Caco-2 (cell line): ENCODE measurements at regions not wholly inside any gene's neighbourhood (a gene's known extent, or its start where the extent isn't known, plus 50 kb on each side); places are given as distances from the start of the nearest gene placed in this dataset.

ENCODE experiments used
- BruUV-seq: library from RNA; stranded (reverse); fragments of 400-500 nt; replicated peaks from 2 replicates; lab custom pipeline; 2021; lab: Mats Ljungman, UMichigan
- CTCF ChIA-PET: fragments of 300-600 bp; sonication (Branson Sonifier 250); formaldehyde crosslinking; loops from one replicate; lab custom pipeline; 2022; ENCODE audit warnings: antibody characterized with exemption; lab: Charles Lee
- POLR2A ChIA-PET: fragments of 300-600 bp; sonication (Branson Sonifier 250); formaldehyde crosslinking; loops from one replicate; lab custom pipeline; 2022; ENCODE audit warnings: antibody characterized with exemption; lab: Charles Lee
- DNase-seq, 2 experiments: peaks; one replicate each; pipeline versions ENCODE4 v3.0.0 to v3.0.0-alpha.2; 2020 to 2022
- H3K27me3 ChIP-seq: replicated peaks from 2 replicates; pipeline ENCODE4 v1.6.0; 2011; ENCODE audit warnings: low read length; ENCODE audit not compliant: control insufficient read depth, insufficient read depth
- H3K36me3 ChIP-seq: 2 replicates; pipeline ENCODE4 v1.5.1; 2011; ENCODE audit warnings: low read length; ENCODE audit not compliant: control insufficient read depth, insufficient read depth
- H3K4me1 ChIP-seq: fragments of 250-450 bp; sonication (Bioruptor Pico); 2 replicates; pipeline ENCODE4 v1.5.1; 2020; ENCODE audit warnings: mild to moderate bottlenecking
- H3K4me3 ChIP-seq: 2 replicates; pipeline ENCODE4 v1.5.1; 2011; ENCODE audit warnings: low read depth, mild to moderate bottlenecking, control low read depth, low read length
- H3K9me3 ChIP-seq: fragments of 250-450 bp; sonication (Bioruptor Pico); 2 replicates; pipeline ENCODE4 v1.5.1; 2020; ENCODE audit warnings: mild to moderate bottlenecking, moderate library complexity
- H3K27ac Mint-ChIP-seq: one replicate; pipeline ENCODE4 v1.8.0; 2022; ENCODE audit warnings: mixed read lengths; ENCODE audit not compliant: unreplicated experiment
- H3K27me3 Mint-ChIP-seq: one replicate; pipeline ENCODE4 v1.8.0; 2022; ENCODE audit warnings: mixed read lengths; ENCODE audit not compliant: insufficient read depth, unreplicated experiment
- H3K36me3 Mint-ChIP-seq: one replicate; pipeline ENCODE4 v1.8.0; 2022; ENCODE audit warnings: mild to moderate bottlenecking, mixed read lengths; ENCODE audit not compliant: insufficient read depth, unreplicated experiment
- H3K4me1 Mint-ChIP-seq: one replicate; pipeline ENCODE4 v1.8.0; 2022; ENCODE audit warnings: low read depth, mixed read lengths; ENCODE audit not compliant: unreplicated experiment
- H3K4me3 Mint-ChIP-seq: one replicate; pipeline ENCODE4 v1.8.0; 2022; ENCODE audit warnings: mild to moderate bottlenecking, moderate library complexity, mixed read lengths; ENCODE audit not compliant: unreplicated experiment
- H3K9me3 Mint-ChIP-seq: one replicate; pipeline ENCODE4 v1.8.0; 2022; ENCODE audit warnings: mixed read lengths; ENCODE audit not compliant: unreplicated experiment
- CTCF ChIP-seq, 2 experiments: fragments of 200-600 bp in 1 of 2; IDR thresholded peaks; 1 replicate in 1 of 2; 2 replicates in 1 of 2; pipeline versions ENCODE4 v1.5.1 to v1.8.0; 2011 to 2022; ENCODE audit warnings: antibody characterized with exemption in 1 of 2, control low read depth in 1 of 2, inconsistent platforms in 1 of 2, low read depth in 1 of 2, low read length in 1 of 2, mild to moderate bottlenecking in 1 of 2, moderate library complexity in 1 of 2; ENCODE audit not compliant: insufficient read depth in 1 of 2, severe bottlenecking in 1 of 2, unreplicated experiment in 1 of 2
- intact Hi-C: fragments of 100-400 bp; cut with micrococcal nuclease; formaldehyde crosslinking; loops from one replicate; pipeline ENCODE4 v1.10.0; 2022; ENCODE audit not compliant: unreplicated experiment

GRCh38 chr4:165631208-165631894 is 241.7 kb upstream of the TLL1 start:
- no peak for DNase-seq
- Mint-ChIP-seq H3K27me3 (no peaks in the 10 kb centered on the region), H3K36me3 (no peaks in the 10 kb centered on the region), H3K9me3 (no peaks in the 10 kb centered on the region), H3K4me3 (no peak overlapping the region), H3K27ac (no peak overlapping the region), H3K4me1 (no peaks in the 10 kb centered on the region)
- Histone ChIP-seq H3K36me3 (no peaks in the 10 kb centered on the region), H3K4me3 (no peak overlapping the region), H3K27me3 (no peaks in the 10 kb centered on the region), H3K4me1 (no peaks in the 10 kb centered on the region), H3K9me3 (no peaks in the 10 kb centered on the region)
- intact Hi-C loops, result no loop called here
- no peak for TF ChIP-seq CTCF (IDR thresholded peaks at IDR 0.05; ENCODE audit: insufficient read depth in 1 of 2, low read depth in 1 of 2, low read length in 1 of 2, severe bottlenecking in 1 of 2, unreplicated experiment in 1 of 2)
- ChIA-PET POLR2A (no interaction called here), CTCF (no interaction called here)
- BruUV-seq, result no TSS peak

- no peaks in the 10 kb centered on the region for H3K27me3 Mint-ChIP-seq
- Histone ChIP-seq H3K4me3 (no peak overlapping the region), H3K4me1 (no peaks in the 10 kb centered on the region), H3K36me3 (no peaks in the 10 kb centered on the region), H3K9me3 (no peaks in the 10 kb centered on the region), H3K27me3 (no peaks in the 10 kb centered on the region)
- intact Hi-C loops, result no loop called here
- H3K4me3 Mint-ChIP-seq, result no peak overlapping the region
- no peak for DNase-seq
- no peaks in the 10 kb centered on the region for H3K36me3 Mint-ChIP-seq
- H3K9me3 Mint-ChIP-seq, result no peaks in the 10 kb centered on the region
- TF ChIP-seq CTCF (IDR thresholded peaks at IDR 0.05; ENCODE audit: insufficient read depth in 1 of 2, low read depth in 1 of 2, low read length in 1 of 2, severe bottlenecking in 1 of 2, unreplicated experiment in 1 of 2), result no peak
- ChIA-PET CTCF (no interaction called here), POLR2A (no interaction called here)
- H3K4me1 Mint-ChIP-seq, result no peaks in the 10 kb centered on the region
- BruUV-seq, result no TSS peak
- H3K27ac Mint-ChIP-seq, result no peak overlapping the region
Observed at GRCh38 chr4:165631912-165632311, 241.1 kb upstream of the TLL1 start.

- ChIA-PET CTCF (no interaction called here), POLR2A (no interaction called here)
- no peaks in the 10 kb centered on the region for H3K27me3 ChIP-seq
- BruUV-seq, result no TSS peak
- H3K27me3 Mint-ChIP-seq, result peaks cover 3% of the 10 kb centered on the region
- H3K27ac Mint-ChIP-seq, result no peak overlapping the region
- H3K4me1 ChIP-seq, result no peaks in the 10 kb centered on the region
- no peak overlapping the region for H3K4me3 ChIP-seq
- no peaks in the 10 kb centered on the region for H3K9me3 ChIP-seq
- DNase-seq, result no peak
- intact Hi-C loops, result no loop called here
- no peaks in the 10 kb centered on the region for H3K36me3 Mint-ChIP-seq
- no peaks in the 10 kb centered on the region for H3K9me3 Mint-ChIP-seq
- TF ChIP-seq CTCF (IDR thresholded peaks at IDR 0.05; ENCODE audit: insufficient read depth in 1 of 2, low read depth in 1 of 2, low read length in 1 of 2, severe bottlenecking in 1 of 2, unreplicated experiment in 1 of 2), result no peak
- H3K36me3 ChIP-seq, result no peaks in the 10 kb centered on the region
- no peaks in the 10 kb centered on the region for H3K4me1 Mint-ChIP-seq
- no peak overlapping the region for H3K4me3 Mint-ChIP-seq
Observed at GRCh38 chr4:165634766-165635165, 238.3 kb upstream of the TLL1 start.
